ENCODE measurements at regions not wholly inside any gene's neighbourhood (a gene's known extent, or its start where the extent isn't known, plus 50 kb on each side); places are given as distances from the start of the nearest gene placed in this dataset.

- TF ChIP-seq E2F8 (IDR thresholded peaks at IDR 0.05; ENCODE audit: low read depth, partially characterized antibody) (no peak), ELK1 (IDR thresholded peaks at IDR 0.05; ENCODE audit: low read depth, low read length) (no peak), TCF12 (IDR thresholded peaks at IDR 0.05; ENCODE audit: low read depth, low read length) (no peak), POLR2AphosphoS5 (IDR thresholded peaks at IDR 0.05; ENCODE audit: low read length) (no peak), ETV6 (conservative IDR thresholded peaks at IDR 0.05 in 1 of 2, IDR thresholded peaks at IDR 0.05 in 1 of 2; ENCODE audit: borderline replicate concordance in 1 of 2, low read depth in 1 of 2) (no peak), TCF7 (IDR thresholded peaks at IDR 0.05; ENCODE audit: borderline replicate concordance) (no peak), SPI1 (IDR thresholded peaks at IDR 0.05; ENCODE audit: borderline replicate concordance, insufficient read depth, low read depth, low read length) (no peak)
These were observed 286.9 kb downstream of the INSIG2 start (continued) for GRCh38 chr2:118374974-118375755.

Measured in GM12878 (cell line).